HL-60 (cell line): ENCODE measurements at regions not wholly inside any gene's neighbourhood (a gene's known extent, or its start where the extent isn't known, plus 50 kb on each side); places are given as distances from the start of the nearest gene placed in this dataset.

ENCODE experiments used
- DNase-seq, 2 experiments: peaks; one replicate each; pipeline ENCODE4 v3.0.0-alpha.2; 2010 to 2020; ENCODE audit warnings: low read depth in 1 of 2, low spot score in 1 of 2
- H3K27ac ChIP-seq: fragments of 250-450 bp; sonication (Bioruptor Pico); replicated peaks from 2 replicates; pipeline ENCODE4 v1.5.1; 2020; ENCODE audit warnings: mild to moderate bottlenecking, moderate library complexity
- H3K27me3 ChIP-seq: fragments of 250-450 bp; sonication (Bioruptor Pico); 2 replicates; pipeline ENCODE4 v1.5.1; 2021; ENCODE audit warnings: mild to moderate bottlenecking, moderate library complexity; ENCODE audit not compliant: insufficient read depth, poor library complexity, severe bottlenecking
- H3K4me3 ChIP-seq: replicated peaks from 2 replicates; pipeline ENCODE4 v1.5.1; 2011; ENCODE audit warnings: mild to moderate bottlenecking, control low read depth, low read length; ENCODE audit not compliant: insufficient read depth
- CTCF ChIP-seq: IDR thresholded peaks from one replicate; pipeline ENCODE4 v1.5.1; 2011; ENCODE audit warnings: low read length, control low read depth, inconsistent platforms; ENCODE audit not compliant: insufficient read depth
- GABPA ChIP-seq: IDR thresholded peaks from 2 replicates; pipeline ENCODE4 v1.6.1; 2012; ENCODE audit warnings: low read depth
- POLR2AphosphoS5 ChIP-seq: IDR thresholded peaks from 2 replicates; pipeline ENCODE4 v1.6.1; 2012; ENCODE audit warnings: low read depth
- REST ChIP-seq: IDR thresholded peaks from 2 replicates; pipeline ENCODE4 v1.6.1; 2012; ENCODE audit warnings: low read depth; ENCODE audit not compliant: insufficient replicate concordance
- SPI1 ChIP-seq: IDR thresholded peaks from 2 replicates; pipeline ENCODE4 v1.6.1; 2012; ENCODE audit warnings: low read depth, mild to moderate bottlenecking, borderline replicate concordance

- no peaks in the 10 kb centered on the region for H3K27me3 ChIP-seq
- no peak overlapping the region for H3K4me3 ChIP-seq
- no peak for TF ChIP-seq REST
- no peak for TF ChIP-seq GABPA
- no peak for TF ChIP-seq SPI1
- TF ChIP-seq CTCF: no peak
- TF ChIP-seq POLR2AphosphoS5: no peak
- DNase-seq: no peak
- no peak overlapping the region for H3K27ac ChIP-seq
Observed at GRCh38 chr9:73845539-73845938, 651.6 kb upstream of the RORB start.

- no peak overlapping the region for H3K27ac ChIP-seq
Observed at GRCh38 chr9:73845954-73846690, 651.0 kb upstream of the RORB start.

More at GRCh38 chr9:73845954-73846690, 651.0 kb upstream of the RORB start:
- TF ChIP-seq SPI1: no peak
- no peak for TF ChIP-seq CTCF
- TF ChIP-seq POLR2AphosphoS5: no peak
- TF ChIP-seq GABPA: no peak
- no peak for TF ChIP-seq REST
- DNase-seq: no peak
- H3K4me3 ChIP-seq: no peak overlapping the region
- H3K27me3 ChIP-seq: no peaks in the 10 kb centered on the region
